ENCODE measurements at regions not wholly inside any gene's neighbourhood (a gene's known extent, or its start where the extent isn't known, plus 50 kb on each side); places are given as distances from the start of the nearest gene placed in this dataset.
"Not testable (repeated sequence)": the region's sequence is repeated elsewhere in the genome, so short reads cannot be mapped to it uniquely, and the experiment has no call there.

- intact Hi-C loops (cut with micrococcal nuclease) = no loop called here
These were observed 655.7 kb upstream of the ITGA1 start for GRCh38 chr5:52132053-52132452.

GRCh38 chr5:52134013-52134650 is 653.6 kb upstream of the ITGA1 start:
- no peak overlapping the region for H3K4me3 ChIP-seq (ENCODE audit: low read length)
- intact Hi-C loops (cut with micrococcal nuclease) = no loop called here
- Mint-ChIP-seq H3K4me1 (no peaks in the 10 kb centered on the region), H3K27ac (no peak overlapping the region), H3K9me3 (peaks cover 0 to 9% (median 0%) of the 10 kb centered on the region in 11 donors), H3K36me3 (no peaks in the 10 kb centered on the region), H3K27me3 (no peaks in the 10 kb centered on the region), H3K4me3 (no peak overlapping the region)
- H3K4me1 ChIP-seq (ENCODE audit: control insufficient read depth in 2 of 2, insufficient read depth in 2 of 2, low read length in 2 of 2) = no peaks in the 10 kb centered on the region
- CTCF ChIA-PET = no interaction called here
- no peaks in the 10 kb centered on the region for H3K36me3 ChIP-seq (ENCODE audit: control insufficient read depth in 2 of 3, insufficient read depth in 3 of 3, low read length in 3 of 3)
- H3K27me3 ChIP-seq (ENCODE audit: control insufficient read depth in 2 of 2, insufficient read depth in 2 of 2, low read length in 2 of 2) = no peaks in the 10 kb centered on the region
- POLR2A ChIA-PET = no interaction called here
- ATAC-seq (no peak), DNase-seq (no peak)
- no peak overlapping the region for H3K27ac ChIP-seq (ENCODE audit: low read depth, low read length)
- H3K9me3 ChIP-seq (ENCODE audit: control insufficient read depth in 2 of 3, low read length in 3 of 3) = no peaks in the 10 kb centered on the region

More at GRCh38 chr5:52132053-52132452, 655.7 kb upstream of the ITGA1 start:
- H3K4me3 ChIP-seq (ENCODE audit: low read length) = no peak overlapping the region
- no peaks in the 10 kb centered on the region for H3K27me3 ChIP-seq (ENCODE audit: control insufficient read depth in 2 of 2, insufficient read depth in 2 of 2, low read length in 2 of 2)
- DNase-seq (no peak), ATAC-seq (no peak)
- no peaks in the 10 kb centered on the region for H3K9me3 ChIP-seq (ENCODE audit: control insufficient read depth in 2 of 3, low read length in 3 of 3)
- H3K27ac Mint-ChIP-seq = no peak overlapping the region
- ChIA-PET CTCF (no interaction called here), POLR2A (no interaction called here)
- H3K27me3 Mint-ChIP-seq = no peaks in the 10 kb centered on the region
- no peaks in the 10 kb centered on the region for H3K36me3 Mint-ChIP-seq
- H3K4me1 Mint-ChIP-seq = no peaks in the 10 kb centered on the region
- no peaks in the 10 kb centered on the region for H3K4me1 ChIP-seq (ENCODE audit: control insufficient read depth in 2 of 2, insufficient read depth in 2 of 2, low read length in 2 of 2)
- peaks cover 0 to 9% (median under 1%) of the 10 kb centered on the region in 11 donors for H3K9me3 Mint-ChIP-seq
- H3K4me3 Mint-ChIP-seq = no peak overlapping the region
- no peak overlapping the region for H3K27ac ChIP-seq (ENCODE audit: low read depth, low read length)
- no peaks in the 10 kb centered on the region for H3K36me3 ChIP-seq (ENCODE audit: control insufficient read depth in 2 of 3, insufficient read depth in 3 of 3, low read length in 3 of 3)

- H3K9me3 Mint-ChIP-seq = peaks cover 0 to 5% (median 0%) of the 10 kb centered on the region in 11 donors
- H3K27me3 ChIP-seq (ENCODE audit: control insufficient read depth in 2 of 2, insufficient read depth in 2 of 2, low read length in 2 of 2) = no peaks in the 10 kb centered on the region
- H3K36me3 Mint-ChIP-seq = no peaks in the 10 kb centered on the region
- DNase-seq (no peak), ATAC-seq (no peak)
- no peaks in the 10 kb centered on the region for H3K4me1 ChIP-seq (ENCODE audit: control insufficient read depth in 2 of 2, insufficient read depth in 2 of 2, low read length in 2 of 2)
- no peaks in the 10 kb centered on the region for H3K36me3 ChIP-seq (ENCODE audit: control insufficient read depth in 2 of 3, insufficient read depth in 3 of 3, low read length in 3 of 3)
- no peak overlapping the region for H3K27ac ChIP-seq (ENCODE audit: low read depth, low read length)
- no peak overlapping the region for H3K4me3 ChIP-seq (ENCODE audit: low read length)
- CTCF ChIA-PET = no interaction called here
- no peaks in the 10 kb centered on the region for H3K4me1 Mint-ChIP-seq
- POLR2A ChIA-PET = no interaction called here
- H3K27me3 Mint-ChIP-seq = no peaks in the 10 kb centered on the region
- H3K27ac Mint-ChIP-seq = no peak overlapping the region
- intact Hi-C loops (cut with micrococcal nuclease) = no loop called here
- no peak overlapping the region for H3K4me3 Mint-ChIP-seq
- no peaks in the 10 kb centered on the region for H3K9me3 ChIP-seq (ENCODE audit: control insufficient read depth in 2 of 3, low read length in 3 of 3)
These were observed 647.7 kb upstream of the ITGA1 start for GRCh38 chr5:52139888-52140615.

GRCh38 chr5:52148679-52149078 is 639.0 kb upstream of the ITGA1 start:
- no peaks in the 10 kb centered on the region for H3K36me3 Mint-ChIP-seq
- Histone ChIP-seq H3K9me3 (ENCODE audit: control insufficient read depth in 2 of 3, low read length in 3 of 3) (no peaks in the 10 kb centered on the region), H3K4me3 (ENCODE audit: low read length) (no peak overlapping the region), H3K4me1 (ENCODE audit: control insufficient read depth in 2 of 2, insufficient read depth in 2 of 2, low read length in 2 of 2) (no peaks in the 10 kb centered on the region), H3K27ac (ENCODE audit: low read depth, low read length) (no peak overlapping the region), H3K36me3 (ENCODE audit: control insufficient read depth in 2 of 3, insufficient read depth in 3 of 3, low read length in 3 of 3) (no peaks in the 10 kb centered on the region), H3K27me3 (ENCODE audit: control insufficient read depth in 2 of 2, insufficient read depth in 2 of 2, low read length in 2 of 2) (no peaks in the 10 kb centered on the region)
- ChIA-PET CTCF (interaction anchor here (0.7 kb wide), 1 partner anchor 182 kb away, joined by 3 read pairs; no protein-coding TSS in a partner anchor), POLR2A (no interaction called here)
- no peak overlapping the region for H3K27ac Mint-ChIP-seq
- H3K4me3 Mint-ChIP-seq = no peak overlapping the region
- ATAC-seq (no peak), DNase-seq (no peak)
- H3K9me3 Mint-ChIP-seq = no peaks in the 10 kb centered on the region
- intact Hi-C loops (cut with micrococcal nuclease) = no loop called here
- H3K4me1 Mint-ChIP-seq = no peaks in the 10 kb centered on the region
- no peaks in the 10 kb centered on the region for H3K27me3 Mint-ChIP-seq

- Mint-ChIP-seq H3K27me3 (no peaks in the 10 kb centered on the region), H3K4me1 (no peaks in the 10 kb centered on the region), H3K4me3 (no peak overlapping the region), H3K36me3 (no peaks in the 10 kb centered on the region), H3K27ac (no peak overlapping the region), H3K9me3 (peaks cover 0 to 7% (median 0%) of the 10 kb centered on the region in 11 donors)
- ATAC-seq = no peak
- H3K9me3 ChIP-seq (ENCODE audit: control insufficient read depth in 2 of 3, low read length in 3 of 3) = no peaks in the 10 kb centered on the region
- H3K27ac ChIP-seq (ENCODE audit: low read depth, low read length) = no peak overlapping the region
- POLR2A ChIA-PET = no interaction called here
- DNase-seq = no peak
- H3K27me3 ChIP-seq (ENCODE audit: control insufficient read depth in 2 of 2, insufficient read depth in 2 of 2, low read length in 2 of 2) = no peaks in the 10 kb centered on the region
- no peaks in the 10 kb centered on the region for H3K36me3 ChIP-seq (ENCODE audit: control insufficient read depth in 2 of 3, insufficient read depth in 3 of 3, low read length in 3 of 3)
- H3K4me1 ChIP-seq (ENCODE audit: control insufficient read depth in 2 of 2, insufficient read depth in 2 of 2, low read length in 2 of 2) = no peaks in the 10 kb centered on the region
- intact Hi-C loops (cut with micrococcal nuclease) = no loop called here
- H3K4me3 ChIP-seq (ENCODE audit: low read length) = no peak overlapping the region
- CTCF ChIA-PET = no interaction called here
These were observed 637.2 kb upstream of the ITGA1 start for GRCh38 chr5:52150501-52150900.

GRCh38 chr5:52156809-52157208 is 630.9 kb upstream of the ITGA1 start:
- not testable (repeated sequence) for H3K27ac ChIP-seq (ENCODE audit: low read depth, low read length); DNase-seq

GRCh38 chr5:52165806-52166205 is 621.9 kb upstream of the ITGA1 start:
- H3K9me3 ChIP-seq (ENCODE audit: control insufficient read depth in 2 of 3, low read length in 3 of 3); H3K36me3 Mint-ChIP-seq; POLR2A ChIA-PET; H3K4me1 Mint-ChIP-seq; DNase-seq; H3K4me3 ChIP-seq (ENCODE audit: low read length); ATAC-seq; H3K9me3 Mint-ChIP-seq; H3K27me3 ChIP-seq (ENCODE audit: control insufficient read depth in 2 of 2, insufficient read depth in 2 of 2, low read length in 2 of 2); H3K27me3 Mint-ChIP-seq; H3K27ac Mint-ChIP-seq; intact Hi-C loops (cut with micrococcal nuclease); H3K27ac ChIP-seq (ENCODE audit: low read depth, low read length); H3K4me1 ChIP-seq (ENCODE audit: control insufficient read depth in 2 of 2, insufficient read depth in 2 of 2, low read length in 2 of 2); H3K36me3 ChIP-seq (ENCODE audit: control insufficient read depth in 2 of 3, insufficient read depth in 3 of 3, low read length in 3 of 3); CTCF ChIA-PET; H3K4me3 Mint-ChIP-seq: not testable (repeated sequence)

More at GRCh38 chr5:52156809-52157208, 630.9 kb upstream of the ITGA1 start:
- H3K4me3 Mint-ChIP-seq; H3K27me3 Mint-ChIP-seq; H3K9me3 ChIP-seq (ENCODE audit: control insufficient read depth in 2 of 3, low read length in 3 of 3); intact Hi-C loops (cut with micrococcal nuclease); ATAC-seq; H3K36me3 ChIP-seq (ENCODE audit: control insufficient read depth in 2 of 3, insufficient read depth in 3 of 3, low read length in 3 of 3); H3K36me3 Mint-ChIP-seq; H3K4me3 ChIP-seq (ENCODE audit: low read length); H3K27ac Mint-ChIP-seq; CTCF ChIA-PET; POLR2A ChIA-PET; H3K27me3 ChIP-seq (ENCODE audit: control insufficient read depth in 2 of 2, insufficient read depth in 2 of 2, low read length in 2 of 2); H3K4me1 ChIP-seq (ENCODE audit: control insufficient read depth in 2 of 2, insufficient read depth in 2 of 2, low read length in 2 of 2); H3K4me1 Mint-ChIP-seq: not testable (repeated sequence)
- peaks cover 0 to 26% (median 5%) of the 10 kb centered on the region in 11 donors for H3K9me3 Mint-ChIP-seq
